ELR (cell line): ENCODE measurements at regions not wholly inside any gene's neighbourhood (a gene's known extent, or its start where the extent isn't known, plus 50 kb on each side); places are given as distances from the start of the nearest gene placed in this dataset.

ENCODE experiments used
- DNase-seq: peaks from one replicate; pipeline ENCODE4 v3.0.0-alpha.2; 2015; ENCODE audit warnings: low read depth

- no peak for DNase-seq
These were observed 52.4 kb upstream of the FICD start for GRCh38 chr12:108462686-108463085.

- DNase-seq, result no peak
These were observed 53.9 kb upstream of the FICD start for GRCh38 chr12:108461058-108461660.

- no peak for DNase-seq
These were observed 55.9 kb upstream of the FICD start for GRCh38 chr12:108459149-108459548.

GRCh38 chr12:108457734-108458361 is 57.2 kb upstream of the FICD start:
- DNase-seq, result no peak

- DNase-seq, result peak; percentile 69
These were observed 57.9 kb upstream of the FICD start for GRCh38 chr12:108457006-108457733.

- no peak for DNase-seq
These were observed 59.4 kb upstream of the FICD start for GRCh38 chr12:108455706-108456105.

GRCh38 chr12:108454539-108455139 is 60.4 kb upstream of the FICD start:
- DNase-seq, result no peak

GRCh38 chr12:108449478-108449877 is 65.6 kb upstream of the FICD start:
- DNase-seq, result no peak

- no peak for DNase-seq
These were observed 66.8 kb upstream of the FICD start for GRCh38 chr12:108448246-108448645.

- peak; percentile 38 for DNase-seq
These were observed 67.8 kb upstream of the FICD start for GRCh38 chr12:108447168-108447832.

GRCh38 chr12:108446766-108447165 is 68.3 kb upstream of the FICD start:
- DNase-seq, result peak; percentile 29

GRCh38 chr12:108442910-108443309 is 72.2 kb upstream of the FICD start:
- DNase-seq, result no peak

GRCh38 chr12:108442067-108442466 is 73.0 kb upstream of the FICD start:
- DNase-seq, result no peak

- no peak for DNase-seq
These were observed 73.5 kb upstream of the FICD start for GRCh38 chr12:108441549-108441948.

GRCh38 chr12:108440736-108441135 is 74.3 kb upstream of the FICD start:
- no peak for DNase-seq

- DNase-seq, result no peak
These were observed 76.4 kb upstream of the FICD start for GRCh38 chr12:108438667-108439066.

GRCh38 chr12:108432423-108433121 is 82.5 kb upstream of the FICD start:
- no peak for DNase-seq

GRCh38 chr12:108430926-108431325 is 84.2 kb upstream of the FICD start:
- no peak for DNase-seq

- no peak for DNase-seq
These were observed 84.8 kb upstream of the FICD start for GRCh38 chr12:108430245-108430644.

GRCh38 chr12:108425238-108425795 is 86.2 kb upstream of the CMKLR1 start:
- DNase-seq, result no peak

GRCh38 chr12:108424816-108425215 is 85.7 kb upstream of the CMKLR1 start:
- no peak for DNase-seq

- DNase-seq, result no peak
These were observed 84.9 kb upstream of the CMKLR1 start for GRCh38 chr12:108424026-108424425.
